ENCODE measurements at regions not wholly inside any gene's neighbourhood (a gene's known extent, or its start where the extent isn't known, plus 50 kb on each side); places are given as distances from the start of the nearest gene placed in this dataset.

DNA sequence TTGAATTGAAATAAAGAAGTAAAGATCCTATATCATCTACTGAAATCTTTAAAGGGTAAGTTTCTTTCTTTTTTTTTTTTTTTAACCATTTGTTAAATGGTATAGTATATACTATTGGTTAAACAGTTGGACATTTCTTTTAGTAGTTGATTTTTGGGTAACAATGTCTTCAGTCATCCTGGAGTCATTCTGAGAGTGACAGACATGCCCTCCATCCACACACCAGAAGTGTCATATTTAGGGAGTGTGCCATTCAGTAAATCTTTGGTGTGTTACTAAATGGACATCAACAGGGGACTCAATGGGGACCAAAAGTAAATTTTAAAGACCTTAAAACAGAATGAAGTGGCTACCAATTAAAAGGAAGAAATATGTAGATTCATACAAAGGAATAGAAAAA, 50.8 kb upstream of the SLC39A10 start:
- no peak overlapping the region for H3K27ac ChIP-seq
- no peak for DNase-seq
- no peak overlapping the region for H3K4me3 ChIP-seq (ENCODE audit: low read depth, low read length)
- TF ChIP-seq, protein P1, sequence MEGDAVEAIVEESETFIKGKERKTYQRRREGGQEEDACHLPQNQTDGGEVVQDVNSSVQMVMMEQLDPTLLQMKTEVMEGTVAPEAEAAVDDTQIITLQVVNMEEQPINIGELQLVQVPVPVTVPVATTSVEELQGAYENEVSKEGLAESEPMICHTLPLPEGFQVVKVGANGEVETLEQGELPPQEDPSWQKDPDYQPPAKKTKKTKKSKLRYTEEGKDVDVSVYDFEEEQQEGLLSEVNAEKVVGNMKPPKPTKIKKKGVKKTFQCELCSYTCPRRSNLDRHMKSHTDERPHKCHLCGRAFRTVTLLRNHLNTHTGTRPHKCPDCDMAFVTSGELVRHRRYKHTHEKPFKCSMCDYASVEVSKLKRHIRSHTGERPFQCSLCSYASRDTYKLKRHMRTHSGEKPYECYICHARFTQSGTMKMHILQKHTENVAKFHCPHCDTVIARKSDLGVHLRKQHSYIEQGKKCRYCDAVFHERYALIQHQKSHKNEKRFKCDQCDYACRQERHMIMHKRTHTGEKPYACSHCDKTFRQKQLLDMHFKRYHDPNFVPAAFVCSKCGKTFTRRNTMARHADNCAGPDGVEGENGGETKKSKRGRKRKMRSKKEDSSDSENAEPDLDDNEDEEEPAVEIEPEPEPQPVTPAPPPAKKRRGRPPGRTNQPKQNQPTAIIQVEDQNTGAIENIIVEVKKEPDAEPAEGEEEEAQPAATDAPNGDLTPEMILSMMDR (IDR thresholded peaks at IDR 0.05; ENCODE audit: low read depth, low read length) = no peak
- H3K36me3 ChIP-seq = no peaks in the 10 kb centered on the region
- H3K9me3 ChIP-seq (ENCODE audit: severe bottlenecking) = no peaks in the 10 kb centered on the region
- H3K27me3 ChIP-seq (ENCODE audit: insufficient read depth, low read depth, severe bottlenecking) = no peaks in the 10 kb centered on the region

DNA sequence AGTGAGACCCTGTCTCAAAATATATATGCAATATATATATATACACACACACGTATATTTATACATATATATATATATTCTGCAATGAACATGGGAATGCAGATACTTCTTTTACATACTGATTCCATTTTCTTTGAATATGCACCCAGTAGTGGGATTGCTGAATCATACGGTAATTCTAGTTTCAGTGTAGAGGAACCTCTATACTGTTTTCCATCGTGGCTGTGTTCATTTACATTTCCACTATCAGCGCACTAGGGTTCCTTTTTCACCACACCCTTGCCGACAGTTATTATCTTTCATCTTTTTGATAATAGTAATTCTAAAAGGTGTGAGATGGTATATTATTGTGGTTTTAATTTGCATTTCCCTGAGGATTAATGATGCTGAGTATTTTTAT, 52.3 kb upstream of the SLC39A10 start:
- no peaks in the 10 kb centered on the region for H3K27me3 ChIP-seq (ENCODE audit: insufficient read depth, low read depth, severe bottlenecking)
- TF ChIP-seq, protein P1 (IDR thresholded peaks at IDR 0.05; ENCODE audit: low read depth, low read length) = no peak
- H3K36me3 ChIP-seq = no peaks in the 10 kb centered on the region
- no peak overlapping the region for H3K27ac ChIP-seq
- DNase-seq = no peak
- H3K4me3 ChIP-seq (ENCODE audit: low read depth, low read length) = no peak overlapping the region
- no peaks in the 10 kb centered on the region for H3K9me3 ChIP-seq (ENCODE audit: severe bottlenecking)

- no peak overlapping the region for H3K4me3 ChIP-seq (ENCODE audit: low read depth, low read length)
- no peaks in the 10 kb centered on the region for H3K36me3 ChIP-seq
- TF ChIP-seq, protein P1 (IDR thresholded peaks at IDR 0.05; ENCODE audit: low read depth, low read length) = no peak
- no peak for DNase-seq
- no peaks in the 10 kb centered on the region for H3K27me3 ChIP-seq (ENCODE audit: insufficient read depth, low read depth, severe bottlenecking)
- no peak overlapping the region for H3K27ac ChIP-seq
- no peaks in the 10 kb centered on the region for H3K9me3 ChIP-seq (ENCODE audit: severe bottlenecking)
Measured at GRCh38 chr2:195603998-195604397, 53.0 kb upstream of the SLC39A10 start.

DNA sequence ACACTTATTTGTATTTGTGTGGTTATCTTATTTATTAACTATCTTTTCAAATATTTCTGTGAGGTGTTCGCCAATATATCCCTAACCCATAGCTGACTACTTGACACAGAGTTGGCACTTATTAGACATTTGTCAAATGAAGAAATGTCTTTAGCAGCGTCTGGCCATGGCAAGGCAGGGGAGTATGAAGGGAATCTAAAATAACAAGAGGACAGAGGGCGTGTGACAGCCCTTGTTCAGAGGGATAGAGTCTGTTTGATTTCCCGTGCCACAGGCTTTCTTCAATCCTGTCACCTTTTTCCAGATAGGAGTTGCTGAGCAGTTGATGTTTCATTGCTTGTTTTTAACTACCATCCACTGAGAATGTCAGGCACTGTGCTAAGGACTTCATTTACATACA, 53.6 kb upstream of the SLC39A10 start:
- TF ChIP-seq, protein P1 (IDR thresholded peaks at IDR 0.05; ENCODE audit: low read depth, low read length) = no peak
- Histone ChIP-seq H3K9me3 (ENCODE audit: severe bottlenecking) (no peaks in the 10 kb centered on the region), H3K27ac (no peak overlapping the region), H3K27me3 (ENCODE audit: insufficient read depth, low read depth, severe bottlenecking) (no peaks in the 10 kb centered on the region), H3K4me3 (ENCODE audit: low read depth, low read length) (no peak overlapping the region), H3K36me3 (no peaks in the 10 kb centered on the region)
- DNase-seq = no peak

- Histone ChIP-seq H3K4me3 (ENCODE audit: low read depth, low read length) (no peak overlapping the region), H3K36me3 (no peaks in the 10 kb centered on the region), H3K27ac (no peak overlapping the region), H3K9me3 (ENCODE audit: severe bottlenecking) (no peaks in the 10 kb centered on the region), H3K27me3 (ENCODE audit: insufficient read depth, low read depth, severe bottlenecking) (no peaks in the 10 kb centered on the region)
- TF ChIP-seq, protein P1 (IDR thresholded peaks at IDR 0.05; ENCODE audit: low read depth, low read length) = no peak
- no peak for DNase-seq
Measured at GRCh38 chr2:195602687-195603086, 54.3 kb upstream of the SLC39A10 start.

- TF ChIP-seq, protein P1 (IDR thresholded peaks at IDR 0.05; ENCODE audit: low read depth, low read length) = no peak
- Histone ChIP-seq H3K4me3 (ENCODE audit: low read depth, low read length) (no peak overlapping the region), H3K27ac (no peak overlapping the region), H3K27me3 (ENCODE audit: insufficient read depth, low read depth, severe bottlenecking) (no peaks in the 10 kb centered on the region), H3K36me3 (no peaks in the 10 kb centered on the region), H3K9me3 (ENCODE audit: severe bottlenecking) (no peaks in the 10 kb centered on the region)
- no peak for DNase-seq
Measured at GRCh38 chr2:195601361-195601760, 55.7 kb upstream of the SLC39A10 start.

Data from WERI-Rb-1 (cell line).